Endodermal cell (in vitro differentiated cells): ENCODE measurements at regions not wholly inside any gene's neighbourhood (a gene's known extent, or its start where the extent isn't known, plus 50 kb on each side); places are given as distances from the start of the nearest gene placed in this dataset.

Experiments used
- DNase-seq: peaks from one replicate; pipeline ENCODE4 v3.0.0-alpha.2; 2017
- H3K27ac ChIP-seq: 2 replicates; pipeline ENCODE4 v1.5.1; 2013; ENCODE audit warnings: mild to moderate bottlenecking, low read depth, low read length, moderate library complexity
- H3K27me3 ChIP-seq: 2 replicates; pipeline ENCODE4 v1.6.1; 2013; ENCODE audit warnings: mild to moderate bottlenecking, low read length, moderate library complexity; ENCODE audit not compliant: insufficient read depth, control insufficient read depth, poor library complexity, severe bottlenecking
- H3K36me3 ChIP-seq: 2 replicates; pipeline ENCODE4 v1.7.0; 2013; ENCODE audit warnings: mild to moderate bottlenecking, low read length, moderate library complexity; ENCODE audit not compliant: control insufficient read depth, insufficient read depth
- H3K4me1 ChIP-seq: one replicate; pipeline ENCODE4 v1.7.0; 2013; ENCODE audit warnings: low read length; ENCODE audit not compliant: control insufficient read depth, insufficient read depth
- H3K4me3 ChIP-seq: 2 replicates; pipeline ENCODE4 v1.5.1; 2013; ENCODE audit warnings: mild to moderate bottlenecking, low read length, moderate library complexity
- H3K9ac ChIP-seq: 2 replicates; pipeline ENCODE4 v1.6.1; 2013; ENCODE audit warnings: mild to moderate bottlenecking, low read length, moderate library complexity; ENCODE audit not compliant: poor library complexity, severe bottlenecking; ENCODE audit errors: extremely low read depth
- H3K9me3 ChIP-seq: 2 replicates; pipeline ENCODE4 v1.6.1; 2013; ENCODE audit warnings: mild to moderate bottlenecking, low read length, moderate library complexity; ENCODE audit not compliant: control insufficient read depth
- H3K27ac Mint-ChIP-seq: 2 replicates; pipeline ENCODE4 v1.8.0; 2020; ENCODE audit warnings: mixed read lengths
- H3K27me3 Mint-ChIP-seq: 2 replicates; pipeline ENCODE4 v1.8.0; 2021; ENCODE audit warnings: mild to moderate bottlenecking, mixed read lengths; ENCODE audit not compliant: insufficient read depth
- H3K36me3 Mint-ChIP-seq: 2 replicates; pipeline ENCODE4 v1.8.0; 2020; ENCODE audit warnings: low read depth, mixed read lengths
- H3K4me1 Mint-ChIP-seq: 2 replicates; pipeline ENCODE4 v1.8.0; 2020; ENCODE audit warnings: mixed read lengths
- H3K4me3 Mint-ChIP-seq: 2 replicates; pipeline ENCODE4 v1.8.0; 2020; ENCODE audit warnings: mild to moderate bottlenecking, moderate library complexity, mixed read lengths
- H3K9me3 Mint-ChIP-seq: 2 replicates; pipeline ENCODE4 v1.8.0; 2020; ENCODE audit warnings: mild to moderate bottlenecking, mixed read lengths
- WGBS, 2 experiments: methylation state at CpG; one replicate each; pipeline versions ENCODE4 v1.1.5 to v1.1.7; 2013; ENCODE audit warnings: missing lambda C conversion rate in 2 of 2, mixed read lengths in 1 of 2; ENCODE audit not compliant: insufficient coverage in 1 of 2, insufficient read length in 1 of 2; 5-methylcytosine and 5-hydroxymethylcytosine counted together
- TF ChIP-seq, protein P1 (sequence below): fragments of 200-600 bp; sonication (generic); conservative IDR thresholded peaks from 2 replicates; pipeline ENCODE4 v1.5.0; 2021; ENCODE audit warnings: antibody characterized with exemption, mild to moderate bottlenecking

DNA sequence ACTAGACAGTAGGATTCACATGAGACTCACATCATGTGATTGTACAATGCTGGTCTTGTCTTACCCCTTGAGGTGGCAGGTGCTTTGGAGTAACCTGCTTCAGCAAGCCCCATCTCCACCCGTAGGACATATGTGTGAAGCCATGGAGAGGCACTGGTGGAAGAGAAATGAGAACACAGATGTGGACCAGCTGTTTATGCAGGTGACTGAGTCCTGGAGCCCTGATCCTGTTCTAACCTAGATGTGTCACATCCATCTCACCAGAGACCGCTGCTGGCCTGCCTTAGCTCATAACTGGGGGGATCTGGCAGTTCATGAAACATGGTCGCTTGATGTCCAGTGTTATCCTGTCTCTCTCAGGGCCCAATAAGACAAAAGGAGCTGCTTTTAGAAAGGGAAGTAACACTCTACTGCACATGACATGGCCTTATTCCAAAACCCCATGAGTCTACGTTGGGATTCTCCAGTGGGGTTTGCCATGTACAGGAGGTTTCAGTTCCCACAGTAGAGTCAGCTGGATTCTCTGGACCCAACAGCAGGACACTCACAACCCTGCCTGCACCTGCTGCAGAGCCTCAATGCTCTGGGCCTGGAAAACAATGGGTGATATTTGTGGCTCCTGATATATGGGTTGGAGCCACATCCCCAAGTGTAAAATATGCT is 62.0 kb downstream of the GGTLC2 start:
- no peaks in the 10 kb centered on the region for H3K36me3 Mint-ChIP-seq
- WGBS, 2 experiments, result 53 to 64% methylated on average over 3 to 4 of the region's 4 CpGs
- Histone ChIP-seq H3K27ac (no peak overlapping the region), H3K9ac (no peak overlapping the region), H3K36me3 (no peaks in the 10 kb centered on the region), H3K27me3 (peaks cover 31% of the 10 kb centered on the region), H3K9me3 (no peaks in the 10 kb centered on the region), H3K4me3 (no peak overlapping the region), H3K4me1 (no peaks in the 10 kb centered on the region)
- peaks cover 79% of the 10 kb centered on the region for H3K27me3 Mint-ChIP-seq
- TF ChIP-seq, protein P1, sequence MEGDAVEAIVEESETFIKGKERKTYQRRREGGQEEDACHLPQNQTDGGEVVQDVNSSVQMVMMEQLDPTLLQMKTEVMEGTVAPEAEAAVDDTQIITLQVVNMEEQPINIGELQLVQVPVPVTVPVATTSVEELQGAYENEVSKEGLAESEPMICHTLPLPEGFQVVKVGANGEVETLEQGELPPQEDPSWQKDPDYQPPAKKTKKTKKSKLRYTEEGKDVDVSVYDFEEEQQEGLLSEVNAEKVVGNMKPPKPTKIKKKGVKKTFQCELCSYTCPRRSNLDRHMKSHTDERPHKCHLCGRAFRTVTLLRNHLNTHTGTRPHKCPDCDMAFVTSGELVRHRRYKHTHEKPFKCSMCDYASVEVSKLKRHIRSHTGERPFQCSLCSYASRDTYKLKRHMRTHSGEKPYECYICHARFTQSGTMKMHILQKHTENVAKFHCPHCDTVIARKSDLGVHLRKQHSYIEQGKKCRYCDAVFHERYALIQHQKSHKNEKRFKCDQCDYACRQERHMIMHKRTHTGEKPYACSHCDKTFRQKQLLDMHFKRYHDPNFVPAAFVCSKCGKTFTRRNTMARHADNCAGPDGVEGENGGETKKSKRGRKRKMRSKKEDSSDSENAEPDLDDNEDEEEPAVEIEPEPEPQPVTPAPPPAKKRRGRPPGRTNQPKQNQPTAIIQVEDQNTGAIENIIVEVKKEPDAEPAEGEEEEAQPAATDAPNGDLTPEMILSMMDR, result no peak
- no peak overlapping the region for H3K4me3 Mint-ChIP-seq
- no peaks in the 10 kb centered on the region for H3K9me3 Mint-ChIP-seq
- no peaks in the 10 kb centered on the region for H3K4me1 Mint-ChIP-seq
- no peak for DNase-seq
- H3K27ac Mint-ChIP-seq, result no peak overlapping the region

DNA sequence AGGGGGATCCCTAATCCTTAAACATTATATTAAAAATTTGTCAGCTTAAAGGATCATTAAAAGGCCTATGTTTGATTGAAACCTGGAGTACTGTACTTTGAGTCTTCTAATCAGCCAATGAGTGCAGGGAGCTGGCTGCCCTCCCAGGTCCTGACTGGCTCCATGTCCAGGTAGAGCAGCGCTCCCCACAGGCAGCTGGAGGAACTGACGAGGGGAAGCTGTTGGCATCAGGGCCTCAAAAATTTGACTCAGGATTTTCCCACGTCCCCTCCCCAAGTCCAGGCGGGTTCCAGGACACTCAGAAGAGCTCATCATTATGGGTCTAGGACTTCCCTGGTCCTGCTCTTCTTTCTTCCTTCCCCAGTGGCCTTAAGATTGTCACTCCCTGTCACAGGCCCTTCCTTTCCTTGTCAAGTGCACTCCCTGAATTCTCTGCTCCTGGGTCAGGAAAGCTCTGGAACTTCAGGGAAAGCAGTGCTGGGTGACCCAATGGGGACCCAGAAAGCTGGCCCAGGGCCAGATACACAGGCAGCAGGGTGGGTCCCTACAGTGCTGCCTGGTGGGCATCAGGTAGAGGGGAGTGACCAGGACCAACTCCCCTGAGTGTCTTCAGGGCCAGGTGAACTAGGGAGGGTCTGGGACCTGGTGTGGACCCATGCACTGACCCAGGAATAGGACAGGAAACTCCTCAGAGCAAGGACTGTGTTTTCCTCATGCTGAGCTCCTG is 65.5 kb downstream of the GGTLC2 start:
- Histone ChIP-seq H3K9ac (no peak overlapping the region), H3K36me3 (no peaks in the 10 kb centered on the region), H3K4me1 (no peaks in the 10 kb centered on the region), H3K4me3 (no peak overlapping the region), H3K27ac (no peak overlapping the region), H3K27me3 (peaks cover 43% of the 10 kb centered on the region), H3K9me3 (no peaks in the 10 kb centered on the region)
- no peaks in the 10 kb centered on the region for H3K4me1 Mint-ChIP-seq
- peak; percentile 91 for DNase-seq
- H3K4me3 Mint-ChIP-seq, result no peak overlapping the region
- TF ChIP-seq, protein P1, result peak; percentile 78
- 46 to 50% methylated on average over 4 of the region's 4 CpGs for WGBS, 2 experiments
- no peaks in the 10 kb centered on the region for H3K36me3 Mint-ChIP-seq
- peaks cover 86% of the 10 kb centered on the region for H3K27me3 Mint-ChIP-seq
- H3K27ac Mint-ChIP-seq, result no peak overlapping the region
- no peaks in the 10 kb centered on the region for H3K9me3 Mint-ChIP-seq

- 23 to 45% methylated on average over 9 to 11 of the region's 11 CpGs for WGBS, 2 experiments
- DNase-seq, result peak; percentile 92
- no peaks in the 10 kb centered on the region for H3K4me1 Mint-ChIP-seq
- peaks cover 86% of the 10 kb centered on the region for H3K27me3 Mint-ChIP-seq
- no peak overlapping the region for H3K27ac ChIP-seq
- H3K9me3 ChIP-seq, result no peaks in the 10 kb centered on the region
- TF ChIP-seq, protein P1, result peak; percentile 98
- no peak overlapping the region for H3K4me3 ChIP-seq
- H3K36me3 ChIP-seq, result no peaks in the 10 kb centered on the region
- no peaks in the 10 kb centered on the region for H3K36me3 Mint-ChIP-seq
- H3K9me3 Mint-ChIP-seq, result no peaks in the 10 kb centered on the region
- no peak overlapping the region for H3K27ac Mint-ChIP-seq
- H3K9ac ChIP-seq, result no peak overlapping the region
- H3K4me1 ChIP-seq, result no peaks in the 10 kb centered on the region
- H3K27me3 ChIP-seq, result peaks cover 43% of the 10 kb centered on the region
- no peak overlapping the region for H3K4me3 Mint-ChIP-seq
These were observed 66.5 kb downstream of the GGTLC2 start for GRCh38 chr22:22710719-22711531.
